ENCODE measurements at regions not wholly inside any gene's neighbourhood (a gene's known extent, or its start where the extent isn't known, plus 50 kb on each side); places are given as distances from the start of the nearest gene placed in this dataset.

DNA sequence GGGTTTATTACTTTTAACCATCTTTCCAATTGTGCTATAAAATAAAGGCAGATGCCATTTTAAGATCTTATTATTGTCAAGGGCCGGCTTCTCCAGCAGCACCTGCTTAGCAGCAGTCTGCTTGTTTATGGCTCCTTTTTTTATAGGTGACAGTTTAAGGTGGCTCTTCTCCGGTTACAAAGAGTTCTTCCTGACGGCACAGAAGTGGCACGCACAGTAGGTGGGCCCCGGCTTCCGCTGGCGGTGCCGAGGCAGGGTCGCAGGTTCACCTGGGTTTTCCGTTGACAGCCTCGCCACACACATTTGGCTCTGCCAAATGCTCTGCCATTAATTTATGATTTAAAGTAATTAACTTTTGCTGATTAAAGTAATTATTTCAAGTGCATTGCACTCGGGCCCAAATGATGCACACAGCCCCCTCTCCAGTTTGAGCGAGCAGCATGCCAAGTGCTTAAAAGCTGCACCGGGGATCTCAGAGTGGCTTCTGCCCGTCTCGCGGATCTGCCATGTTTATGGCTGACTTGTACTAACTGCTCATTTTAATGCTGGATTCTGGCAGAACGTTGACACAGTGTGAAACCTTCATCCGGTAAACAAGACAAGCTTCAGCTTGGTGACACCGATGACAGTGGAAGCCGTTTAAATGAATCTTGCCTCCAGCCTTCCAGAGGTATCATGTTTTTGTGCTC, 355.1 kb upstream of the MKI67 start:
- TF ChIP-seq CTCF (IDR thresholded peaks at IDR 0.05), result no peak
- no peak for TF ChIP-seq POLR2A (IDR thresholded peaks at IDR 0.05)
